D721Med (cell line): ENCODE measurements at regions not wholly inside any gene's neighbourhood (a gene's known extent, or its start where the extent isn't known, plus 50 kb on each side); places are given as distances from the start of the nearest gene placed in this dataset.

Source experiments
- DNase-seq: peaks from one replicate; pipeline ENCODE4 v3.0.0; 2011; ENCODE audit warnings: low spot score; ENCODE audit not compliant: insufficient read length
- FAIRE-seq: peaks from 2 replicates; lab custom pipeline; 2011; peaks lifted over from hg19 to GRCh38; lab: Jason Lieb, UNC
- CTCF ChIP-seq: IDR thresholded peaks from 2 replicates; pipeline ENCODE4 v1.5.1; 2012; ENCODE audit warnings: mild to moderate bottlenecking, control low read depth; ENCODE audit not compliant: insufficient read depth; ENCODE audit errors: missing control alignments

GRCh38 chr5:143453720-143454119, 50.2 kb upstream of the NR3C1 start:
- no peak for TF ChIP-seq CTCF
- DNase-seq (no peak), FAIRE-seq (no peak)
